Right lobe of liver (tissue), 6 donors: ENCODE measurements at regions not wholly inside any gene's neighbourhood (a gene's known extent, or its start where the extent isn't known, plus 50 kb on each side); places are given as distances from the start of the nearest gene placed in this dataset.
A peak's percentile ranks its signal among the peaks of the same experiment; 100 is the strongest.

Source experiments
- ATAC-seq, 4 donors: fragments of 200-7000 bp; cut with Tn5 transposase; one replicate each; pipeline ENCODE4 v1.9.1; 2020; ENCODE audit warnings: mild to moderate bottlenecking in 4 of 4, moderate library complexity in 4 of 4
- DNase-seq, 3 donors: peaks; one replicate each; pipeline ENCODE4 v3.0.0-alpha.2; 2020
- H3K27ac ChIP-seq, 3 donors: fragments of 200-600 bp; one replicate each; pipeline ENCODE4 v1.8.0; 2022
- H3K27me3 ChIP-seq, 2 donors: fragments of 200-600 bp; one replicate each; pipeline ENCODE4 v1.8.0; 2022
- H3K36me3 ChIP-seq, 4 donors: fragments of 200-600 bp; sonication (generic) in 1 of 4; one replicate each; pipeline versions ENCODE4 v1.5.1 to v1.8.0; 2017 to 2022; ENCODE audit warnings: control low read depth in 1 of 4
- H3K4me1 ChIP-seq, 4 donors: fragments of 200-600 bp; sonication (generic) in 1 of 4; one replicate each; pipeline versions ENCODE4 v1.5.1 to v1.8.0; 2017 to 2022; ENCODE audit warnings: control low read depth in 1 of 4
- H3K4me3 ChIP-seq, 3 donors: fragments of 200-600 bp; one replicate each; pipeline ENCODE4 v1.8.0; 2022
- H3K9me3 ChIP-seq, 4 donors: fragments of 200-600 bp; sonication (generic) in 1 of 4; one replicate each; pipeline versions ENCODE4 v1.5.1 to v1.8.0; 2017 to 2022; ENCODE audit warnings: control low read depth in 1 of 4
- CTCF ChIP-seq, 4 donors: fragments of 200-600 bp in 3 of 4; fragments of 450-650 bp in 1 of 4; IDR thresholded peaks; one replicate each; pipeline versions ENCODE4 v1.5.1 to v1.8.0; 2016 to 2022; ENCODE audit warnings: antibody characterized with exemption in 4 of 4, mild to moderate bottlenecking in 2 of 4
- POLR2A ChIP-seq: fragments of 450-650 bp; IDR thresholded peaks from one replicate; pipeline ENCODE4 v1.6.1; 2017; ENCODE audit warnings: antibody characterized with exemption, mild to moderate bottlenecking
- WGBS: methylation state at CpG from one replicate; pipeline ENCODE4 v1.1.6; 2018; ENCODE audit warnings: low coverage, low lambda C conversion rate; ENCODE audit not compliant: insufficient coverage; ENCODE audit errors: missing lambda C conversion rate; 5-methylcytosine and 5-hydroxymethylcytosine counted together
- intact Hi-C, 2 donors: fragments of 100-400 bp; cut with DNase I; formaldehyde crosslinking; loops; one replicate each; pipeline versions ENCODE4 v1.11.2 to v1.14.1; 2022
- donor health status: DM: no; HTN: yes; CAD: no.
- donor health status: DM: no; HTN: no; CAD: no.
- donor health status: DM: no; HTN: no; CAD: no.
- donor health status: DM: no; HTN: yes; CAD: no.
- donor health status: DM: no; HTN: yes; CAD: no.

- intact Hi-C loops: no loop called here
- Histone ChIP-seq H3K27me3 (no peaks in the 10 kb centered on the region), H3K4me3 (no peak overlapping the region), H3K36me3 (no peaks in the 10 kb centered on the region), H3K27ac (no peak overlapping the region), H3K4me1 (no peaks in the 10 kb centered on the region), H3K9me3 (no peaks in the 10 kb centered on the region)
- TF ChIP-seq POLR2A (no peak), CTCF (IDR thresholded peaks at IDR 0.05) (no peak)
- WGBS: 63% methylated on average over 10 of the region's 11 CpGs
- DNase-seq (no peak), ATAC-seq (no peak)
Observed at GRCh38 chr22:48398181-48398905, 1429.3 kb downstream of the BRD1 start.

DNA sequence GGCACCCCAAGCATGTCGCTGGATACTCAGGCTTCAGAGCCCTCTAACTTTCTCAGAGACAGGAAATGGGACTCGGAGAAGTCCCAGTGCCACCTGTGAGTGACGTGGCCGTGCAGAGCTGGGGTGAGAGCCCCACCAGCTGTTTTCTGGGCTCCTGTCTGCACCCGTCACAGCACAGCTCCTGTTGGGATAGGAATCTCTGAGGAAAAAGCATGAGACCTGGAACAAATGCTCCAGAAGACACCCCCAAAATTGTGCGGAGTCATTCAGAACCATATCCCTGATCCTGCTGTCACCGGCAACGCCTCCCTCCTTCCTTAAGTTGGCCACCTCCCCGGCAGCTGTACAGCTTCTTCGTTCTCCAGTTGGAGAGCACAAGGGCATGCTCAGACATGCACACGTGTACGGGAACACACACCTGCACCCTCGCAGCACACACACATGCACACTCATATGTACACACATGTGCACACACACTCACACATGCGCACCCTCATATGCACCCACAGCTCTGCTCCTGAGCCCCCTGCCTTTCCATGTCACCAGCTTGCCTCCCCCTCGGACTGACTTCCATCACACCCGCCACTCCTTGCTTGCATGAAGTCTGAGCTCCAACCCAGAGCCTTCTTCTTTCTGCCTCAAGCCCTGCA lies 1430.0 kb downstream of the BRD1 start:
- H3K9me3 ChIP-seq: no peaks in the 10 kb centered on the region
- no peaks in the 10 kb centered on the region for H3K36me3 ChIP-seq
- H3K4me3 ChIP-seq: no peak overlapping the region
- whole genome bisulfite sequencing: 80% methylated on average over 8 of the region's 16 CpGs
- TF ChIP-seq CTCF (IDR thresholded peaks at IDR 0.05) (no peak), POLR2A (no peak)
- no peaks in the 10 kb centered on the region for H3K27me3 ChIP-seq
- H3K27ac ChIP-seq: peak overlapping the region in 1 of 3 donors; percentile 73
- DNase-seq (no peak), ATAC-seq (no peak)
- intact Hi-C loops: no loop called here
- H3K4me1 ChIP-seq: no peaks in the 10 kb centered on the region

GRCh38 chr22:48396785-48397530 lies 1430.7 kb downstream of the BRD1 start:
- no peaks in the 10 kb centered on the region for H3K27me3 ChIP-seq
- ATAC-seq (peak; percentile 59 to 92 (median 87)), DNase-seq (peak; percentile 58 to 75 (median 67))
- H3K4me3 ChIP-seq: no peak overlapping the region
- H3K4me1 ChIP-seq: no peaks in the 10 kb centered on the region
- 45% methylated on average over 11 of the region's 31 CpGs for WGBS
- intact Hi-C loops: no loop called here
- no peaks in the 10 kb centered on the region for H3K9me3 ChIP-seq
- H3K27ac ChIP-seq: peak overlapping the region in 1 of 3 donors; percentile 73
- H3K36me3 ChIP-seq: no peaks in the 10 kb centered on the region
- TF ChIP-seq CTCF (IDR thresholded peaks at IDR 0.05) (no peak), POLR2A (peak; percentile 31)

DNA sequence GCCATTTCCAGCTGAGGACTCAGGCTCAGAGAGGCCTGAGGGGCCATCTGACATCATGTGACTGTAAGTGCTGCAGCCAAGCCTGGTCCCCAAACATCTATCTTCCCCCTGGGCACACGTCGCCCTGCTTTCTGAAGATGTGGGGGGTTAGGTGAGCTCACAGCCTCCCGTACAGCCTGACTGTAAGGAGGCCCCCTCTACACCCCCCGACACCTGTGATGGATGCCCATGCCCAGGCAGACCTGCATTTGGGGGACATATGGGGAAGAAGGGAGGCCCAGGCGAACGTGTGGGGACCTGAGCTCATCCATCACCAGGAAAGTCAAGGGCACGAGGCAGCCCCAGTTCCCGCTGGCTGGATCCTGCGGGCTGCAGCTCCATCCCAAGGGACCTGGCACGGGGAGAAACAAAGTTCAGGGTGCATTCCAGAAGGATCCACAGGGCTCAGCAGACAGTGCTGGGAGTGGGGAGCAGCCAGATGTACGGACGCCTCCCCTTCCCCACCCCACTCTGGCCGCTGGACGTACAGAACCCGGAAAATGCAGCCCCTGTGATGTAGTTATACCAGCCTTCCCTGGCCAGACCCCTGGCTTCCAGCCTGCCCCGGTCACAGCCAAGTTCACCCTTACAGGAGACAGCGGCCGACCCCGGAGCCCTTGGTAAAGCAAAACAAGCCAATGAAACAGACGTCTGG lies 1431.4 kb downstream of the BRD1 start:
- Histone ChIP-seq H3K36me3 (no peaks in the 10 kb centered on the region), H3K4me1 (no peaks in the 10 kb centered on the region), H3K9me3 (no peaks in the 10 kb centered on the region), H3K27me3 (no peaks in the 10 kb centered on the region), H3K4me3 (no peak overlapping the region), H3K27ac (peak overlapping the region in 1 of 3 donors; percentile 73)
- TF ChIP-seq POLR2A (no peak), CTCF (IDR thresholded peaks at IDR 0.05) (no peak)
- peak in 1 of 4 donors; percentile 22 for ATAC-seq
- WGBS: 57% methylated on average over 8 of the region's 20 CpGs
- intact Hi-C loops: no loop called here
- no peak for DNase-seq
